GM21786 (cell line): ENCODE measurements at regions not wholly inside any gene's neighbourhood (a gene's known extent, or its start where the extent isn't known, plus 50 kb on each side); places are given as distances from the start of the nearest gene placed in this dataset.
"Not testable (repeated sequence)": the region's sequence is repeated elsewhere in the genome, so short reads cannot be mapped to it uniquely, and the experiment has no call there.

Experiments used
- ATAC-seq: cut with Tn5 transposase; IDR thresholded peaks from one replicate; pipeline ENCODE4 v1.9.1; 2021; ENCODE audit not compliant: unreplicated experiment

- ATAC-seq, result no peak
Measured at GRCh38 chr9:38195737-38196161, 126.7 kb upstream of the SHB start.

GRCh38 chr9:38194870-38195269 is 125.8 kb upstream of the SHB start:
- no peak for ATAC-seq

GRCh38 chr9:38192731-38193265 is 123.8 kb upstream of the SHB start:
- no peak for ATAC-seq

- ATAC-seq, result no peak
Measured at GRCh38 chr9:38186404-38187115, 117.5 kb upstream of the SHB start.

GRCh38 chr9:38185647-38186403 is 116.8 kb upstream of the SHB start:
- ATAC-seq, result no peak

- ATAC-seq, result no peak
Measured at GRCh38 chr9:38183994-38184568, 115.1 kb upstream of the SHB start.

- peak; percentile 80 for ATAC-seq
Measured at GRCh38 chr9:38182321-38182720, 113.3 kb upstream of the SHB start.

GRCh38 chr9:38181866-38182265 is 112.8 kb upstream of the SHB start:
- no peak for ATAC-seq

GRCh38 chr9:38181232-38181631 is 112.2 kb upstream of the SHB start:
- no peak for ATAC-seq

GRCh38 chr9:38180656-38181055 is 111.6 kb upstream of the SHB start:
- ATAC-seq, result no peak

- ATAC-seq, result no peak
Measured at GRCh38 chr9:38179965-38180364, 110.9 kb upstream of the SHB start.

GRCh38 chr9:38178237-38178636 is 109.2 kb upstream of the SHB start:
- ATAC-seq, result no peak

GRCh38 chr9:38177680-38178079 is 108.7 kb upstream of the SHB start:
- no peak for ATAC-seq

- no peak for ATAC-seq
Measured at GRCh38 chr9:38176251-38176650, 107.2 kb upstream of the SHB start.

- ATAC-seq, result no peak
Measured at GRCh38 chr9:38175423-38175822, 106.4 kb upstream of the SHB start.

GRCh38 chr9:38172586-38172985 is 103.6 kb upstream of the SHB start:
- no peak for ATAC-seq

GRCh38 chr9:38171926-38172325 is 102.9 kb upstream of the SHB start:
- no peak for ATAC-seq

- ATAC-seq, result no peak
Measured at GRCh38 chr9:38171538-38171884, 102.5 kb upstream of the SHB start.

GRCh38 chr9:38170763-38171537 is 101.9 kb upstream of the SHB start:
- not testable (repeated sequence) for ATAC-seq

- not testable (repeated sequence) for ATAC-seq
Measured at GRCh38 chr9:38170155-38170554, 101.1 kb upstream of the SHB start.

GRCh38 chr9:38166501-38166900 is 97.5 kb upstream of the SHB start:
- ATAC-seq, result no peak
